NCI-H2171 treated with DMSO at 0.1 percent for 48 hours (cell line): ENCODE measurements at regions not wholly inside any gene's neighbourhood (a gene's known extent, or its start where the extent isn't known, plus 50 kb on each side); places are given as distances from the start of the nearest gene placed in this dataset.
"Not testable (repeated sequence)": the region's sequence is repeated elsewhere in the genome, so short reads cannot be mapped to it uniquely, and the experiment has no call there.

ENCODE experiments used
- DNase-seq: peaks from one replicate; lab custom pipeline; 2025; lab: John Stamatoyannopoulos, UW

- peak; percentile 56 for DNase-seq
Measured at GRCh38 chr13:50599927-50600326, 243.6 kb downstream of the DLEU7 start.

- DNase-seq = no peak
Measured at GRCh38 chr13:50608370-50608769, 235.1 kb downstream of the DLEU7 start.

GRCh38 chr13:50609011-50609410 lies 234.5 kb downstream of the DLEU7 start:
- DNase-seq = no peak

- DNase-seq = no peak
Measured at GRCh38 chr13:50610238-50610637, 233.3 kb downstream of the DLEU7 start.

GRCh38 chr13:50611117-50611781 lies 232.2 kb downstream of the DLEU7 start:
- no peak for DNase-seq

GRCh38 chr13:50612717-50613116 lies 230.8 kb downstream of the DLEU7 start:
- DNase-seq = no peak

GRCh38 chr13:50613356-50613831 lies 230.1 kb downstream of the DLEU7 start:
- DNase-seq = no peak

GRCh38 chr13:50615234-50615633 lies 228.3 kb downstream of the DLEU7 start:
- no peak for DNase-seq

- no peak for DNase-seq
Measured at GRCh38 chr13:50616101-50616500, 227.4 kb downstream of the DLEU7 start.

- DNase-seq = no peak
Measured at GRCh38 chr13:50617134-50617721, 226.3 kb downstream of the DLEU7 start.

GRCh38 chr13:50618206-50618605 lies 225.3 kb downstream of the DLEU7 start:
- DNase-seq = no peak

GRCh38 chr13:50626101-50626547 lies 217.4 kb downstream of the DLEU7 start:
- no peak for DNase-seq

GRCh38 chr13:50627111-50627510 lies 216.4 kb downstream of the DLEU7 start:
- DNase-seq = no peak

- DNase-seq = not testable (repeated sequence)
Measured at GRCh38 chr13:50628512-50628911, 215.0 kb downstream of the DLEU7 start.

- DNase-seq = no peak
Measured at GRCh38 chr13:50629497-50629896, 214.0 kb downstream of the DLEU7 start.

- DNase-seq = no peak
Measured at GRCh38 chr13:50629966-50630365, 213.5 kb downstream of the DLEU7 start.

GRCh38 chr13:50631041-50631440 lies 212.5 kb downstream of the DLEU7 start:
- peak; percentile 59 for DNase-seq

GRCh38 chr13:50634339-50634738 lies 209.2 kb downstream of the DLEU7 start:
- no peak for DNase-seq

- no peak for DNase-seq
Measured at GRCh38 chr13:50635504-50635903, 208.0 kb downstream of the DLEU7 start.

GRCh38 chr13:50636007-50636704 lies 207.3 kb downstream of the DLEU7 start:
- DNase-seq = no peak

GRCh38 chr13:50643060-50643459 lies 200.4 kb downstream of the DLEU7 start:
- no peak for DNase-seq

- no peak for DNase-seq
Measured at GRCh38 chr13:50644081-50644871, 199.2 kb downstream of the DLEU7 start.
